BE2C (cell line): ENCODE measurements at regions not wholly inside any gene's neighbourhood (a gene's known extent, or its start where the extent isn't known, plus 50 kb on each side); places are given as distances from the start of the nearest gene placed in this dataset.

Experiments
- DNase-seq: peaks from one replicate; pipeline ENCODE4 v3.0.0-alpha.2; 2020
- H3K27me3 ChIP-seq: fragments of 250-450 bp; sonication (Bioruptor Pico); 2 replicates; pipeline ENCODE4 v1.5.1; 2020; ENCODE audit warnings: mild to moderate bottlenecking
- H3K36me3 ChIP-seq: fragments of 250-450 bp; sonication (Bioruptor Pico); 2 replicates; pipeline ENCODE4 v1.5.1; 2020; ENCODE audit warnings: mild to moderate bottlenecking
- H3K4me1 ChIP-seq: fragments of 250-450 bp; sonication (Bioruptor Pico); 2 replicates; pipeline ENCODE4 v1.5.1; 2020
- H3K4me3 ChIP-seq: 2 replicates; pipeline ENCODE4 v1.5.1; 2011; ENCODE audit warnings: low read depth, low read length
- H3K9me3 ChIP-seq: fragments of 250-450 bp; sonication (Bioruptor Pico); 2 replicates; pipeline ENCODE4 v1.5.1; 2020
- CTCF ChIP-seq: IDR thresholded peaks from 2 replicates; pipeline ENCODE4 v1.5.1; 2012; ENCODE audit warnings: mild to moderate bottlenecking, low read depth, low read length

GRCh38 chr5:3925935-3926334 lies 330.3 kb downstream of the IRX1 start:
- Histone ChIP-seq H3K9me3 (peaks cover 2% of the 10 kb centered on the region; the same call in 1 of the 2 replicates), H3K27me3 (no peaks in the 10 kb centered on the region), H3K4me3 (no peak overlapping the region), H3K36me3 (no peaks in the 10 kb centered on the region), H3K4me1 (no peaks in the 10 kb centered on the region)
- no peak for TF ChIP-seq CTCF
- no peak for DNase-seq

- no peak overlapping the region for H3K4me3 ChIP-seq
- TF ChIP-seq CTCF: no peak
- H3K27me3 ChIP-seq: no peaks in the 10 kb centered on the region
- H3K9me3 ChIP-seq: peaks cover 2% of the 10 kb centered on the region; the same call in 1 of the 2 replicates
- H3K4me1 ChIP-seq: no peaks in the 10 kb centered on the region
- no peak for DNase-seq
- H3K36me3 ChIP-seq: no peaks in the 10 kb centered on the region
Observed at GRCh38 chr5:3929799-3930198, 334.2 kb downstream of the IRX1 start.

GRCh38 chr5:3931976-3932375 lies 336.3 kb downstream of the IRX1 start:
- Histone ChIP-seq H3K27me3 (no peaks in the 10 kb centered on the region), H3K4me3 (no peak overlapping the region), H3K36me3 (no peaks in the 10 kb centered on the region), H3K9me3 (0 out of 2 replicates have a peak, but pooled peaks cover 3% of the 10 kb centered on the region), H3K4me1 (no peaks in the 10 kb centered on the region)
- no peak for TF ChIP-seq CTCF
- DNase-seq: no peak

- no peak for TF ChIP-seq CTCF
- H3K36me3 ChIP-seq: no peaks in the 10 kb centered on the region
- H3K27me3 ChIP-seq: no peaks in the 10 kb centered on the region
- 0 out of 2 replicates have a peak, but pooled peaks cover 3% of the 10 kb centered on the region for H3K9me3 ChIP-seq
- no peaks in the 10 kb centered on the region for H3K4me1 ChIP-seq
- no peak for DNase-seq
- H3K4me3 ChIP-seq: no peak overlapping the region
Observed at GRCh38 chr5:3933536-3933935, 337.9 kb downstream of the IRX1 start.

GRCh38 chr5:3933966-3934365 lies 338.3 kb downstream of the IRX1 start:
- Histone ChIP-seq H3K36me3 (no peaks in the 10 kb centered on the region), H3K27me3 (no peaks in the 10 kb centered on the region), H3K4me3 (no peak overlapping the region), H3K9me3 (0 out of 2 replicates have a peak, but pooled peaks cover 3% of the 10 kb centered on the region), H3K4me1 (no peaks in the 10 kb centered on the region)
- no peak for DNase-seq
- no peak for TF ChIP-seq CTCF

- no peak for TF ChIP-seq CTCF
- Histone ChIP-seq H3K9me3 (no peaks in the 10 kb centered on the region; the same call in 1 of the 2 replicates), H3K27me3 (no peaks in the 10 kb centered on the region), H3K4me3 (no peak overlapping the region), H3K4me1 (no peaks in the 10 kb centered on the region), H3K36me3 (no peaks in the 10 kb centered on the region)
- no peak for DNase-seq
Observed at GRCh38 chr5:3943859-3944258, 348.2 kb downstream of the IRX1 start.
